ENCODE measurements at regions not wholly inside any gene's neighbourhood (a gene's known extent, or its start where the extent isn't known, plus 50 kb on each side); places are given as distances from the start of the nearest gene placed in this dataset.

GRCh38 chr17:65355246-65355645, 206.2 kb downstream of the AXIN2 start:
- Mint-ChIP-seq H3K36me3 (ENCODE audit: low read depth, unreplicated experiment) (no peaks in the 10 kb centered on the region), H3K4me3 (ENCODE audit: unreplicated experiment) (no peak overlapping the region), H3K9me3 (ENCODE audit: unreplicated experiment) (no peaks in the 10 kb centered on the region), H3K4me1 (ENCODE audit: low read depth, unreplicated experiment) (peaks cover 19% of the 10 kb centered on the region), H3K27me3 (ENCODE audit: low read depth, unreplicated experiment) (peaks cover 7% of the 10 kb centered on the region), H3K27ac (ENCODE audit: unreplicated experiment) (no peak overlapping the region)
- no peak for DNase-seq (ENCODE audit: low read depth)
- no peaks in the 10 kb centered on the region for H3K9me3 ChIP-seq (ENCODE audit: insufficient read depth, low read depth, low read length)
- TF ChIP-seq CTCF (IDR thresholded peaks at IDR 0.05; ENCODE audit: insufficient read depth, low read depth, low read length) (no peak), EZH2 (IDR thresholded peaks at IDR 0.05; ENCODE audit: insufficient read depth, low read length) (no peak)
- no peak for FAIRE-seq
- H3K4me2 ChIP-seq (ENCODE audit: low read length) = no peak overlapping the region
- H3K27ac ChIP-seq (ENCODE audit: low read depth, low read length) = no peak overlapping the region
- no peak overlapping the region for H2AFZ ChIP-seq (ENCODE audit: low read depth, low read length)
- H4K20me1 ChIP-seq (ENCODE audit: insufficient read depth, low read length) = no peaks in the 10 kb centered on the region
- peaks cover 16% of the 10 kb centered on the region for H3K4me1 ChIP-seq (ENCODE audit: insufficient read depth, low read length)
- H3K9ac ChIP-seq (ENCODE audit: low read length) = no peak overlapping the region
- H3K36me3 ChIP-seq (ENCODE audit: insufficient read depth, low read length) = no peaks in the 10 kb centered on the region
- no peaks in the 10 kb centered on the region for H3K27me3 ChIP-seq (ENCODE audit: insufficient read depth, low read length)
- H3K4me3 ChIP-seq (ENCODE audit: insufficient read depth, low read depth, low read length) = no peak overlapping the region
- no peaks in the 10 kb centered on the region for H3K79me2 ChIP-seq (ENCODE audit: insufficient read depth, low read length)

GRCh38 chr17:65349916-65350315, 211.5 kb downstream of the AXIN2 start:
- no peaks in the 10 kb centered on the region for H4K20me1 ChIP-seq (ENCODE audit: insufficient read depth, low read length)
- no peak overlapping the region for H3K27ac ChIP-seq (ENCODE audit: low read depth, low read length)
- H3K9me3 Mint-ChIP-seq (ENCODE audit: unreplicated experiment) = peaks cover 5% of the 10 kb centered on the region
- no peak overlapping the region for H3K27ac Mint-ChIP-seq (ENCODE audit: unreplicated experiment)
- H3K27me3 Mint-ChIP-seq (ENCODE audit: low read depth, unreplicated experiment) = peaks cover 3% of the 10 kb centered on the region
- H3K9ac ChIP-seq (ENCODE audit: low read length) = no peak overlapping the region
- no peaks in the 10 kb centered on the region for H3K9me3 ChIP-seq (ENCODE audit: insufficient read depth, low read depth, low read length)
- no peaks in the 10 kb centered on the region for H3K79me2 ChIP-seq (ENCODE audit: insufficient read depth, low read length)
- no peak overlapping the region for H2AFZ ChIP-seq (ENCODE audit: low read depth, low read length)
- peaks cover 11% of the 10 kb centered on the region for H3K4me1 Mint-ChIP-seq (ENCODE audit: low read depth, unreplicated experiment)
- DNase-seq (ENCODE audit: low read depth) = no peak
- no peak overlapping the region for H3K4me3 Mint-ChIP-seq (ENCODE audit: unreplicated experiment)
- no peaks in the 10 kb centered on the region for H3K27me3 ChIP-seq (ENCODE audit: insufficient read depth, low read length)
- no peak for FAIRE-seq
- H3K4me1 ChIP-seq (ENCODE audit: insufficient read depth, low read length) = peaks cover 11% of the 10 kb centered on the region
- H3K36me3 Mint-ChIP-seq (ENCODE audit: low read depth, unreplicated experiment) = no peaks in the 10 kb centered on the region
- no peak overlapping the region for H3K4me3 ChIP-seq (ENCODE audit: insufficient read depth, low read depth, low read length)
- no peak for TF ChIP-seq CTCF (IDR thresholded peaks at IDR 0.05; ENCODE audit: insufficient read depth, low read depth, low read length)
- TF ChIP-seq EZH2 (IDR thresholded peaks at IDR 0.05; ENCODE audit: insufficient read depth, low read length) = no peak
- no peaks in the 10 kb centered on the region for H3K36me3 ChIP-seq (ENCODE audit: insufficient read depth, low read length)
- H3K4me2 ChIP-seq (ENCODE audit: low read length) = no peak overlapping the region

GRCh38 chr17:65346166-65346565, 209.0 kb downstream of the RGS9 start:
- Histone ChIP-seq H3K4me1 (ENCODE audit: insufficient read depth, low read length) (peaks cover 12% of the 10 kb centered on the region), H3K79me2 (ENCODE audit: insufficient read depth, low read length) (no peaks in the 10 kb centered on the region), H3K9me3 (ENCODE audit: insufficient read depth, low read depth, low read length) (no peaks in the 10 kb centered on the region), H3K4me3 (ENCODE audit: insufficient read depth, low read depth, low read length) (no peak overlapping the region), H3K36me3 (ENCODE audit: insufficient read depth, low read length) (no peaks in the 10 kb centered on the region), H2AFZ (ENCODE audit: low read depth, low read length) (no peak overlapping the region), H3K4me2 (ENCODE audit: low read length) (peak overlapping the region; percentile 70), H3K27me3 (ENCODE audit: insufficient read depth, low read length) (no peaks in the 10 kb centered on the region), H3K9ac (ENCODE audit: low read length) (peak overlapping the region; percentile 54), H3K27ac (ENCODE audit: low read depth, low read length) (no peak overlapping the region), H4K20me1 (ENCODE audit: insufficient read depth, low read length) (no peaks in the 10 kb centered on the region)
- DNase-seq (ENCODE audit: low read depth) (peak; percentile 49), FAIRE-seq (no peak)
- no peak for TF ChIP-seq CTCF (IDR thresholded peaks at IDR 0.05; ENCODE audit: insufficient read depth, low read depth, low read length)
- no peak for TF ChIP-seq EZH2 (IDR thresholded peaks at IDR 0.05; ENCODE audit: insufficient read depth, low read length)
- Mint-ChIP-seq H3K27me3 (ENCODE audit: low read depth, unreplicated experiment) (peaks cover 2% of the 10 kb centered on the region), H3K4me3 (ENCODE audit: unreplicated experiment) (no peak overlapping the region), H3K9me3 (ENCODE audit: unreplicated experiment) (peaks cover 5% of the 10 kb centered on the region), H3K36me3 (ENCODE audit: low read depth, unreplicated experiment) (no peaks in the 10 kb centered on the region), H3K27ac (ENCODE audit: unreplicated experiment) (no peak overlapping the region), H3K4me1 (ENCODE audit: low read depth, unreplicated experiment) (peaks cover 11% of the 10 kb centered on the region)

Measured in astrocyte (in vitro differentiated cells and primary cell).